GM20000 (cell line): ENCODE measurements at regions not wholly inside any gene's neighbourhood (a gene's known extent, or its start where the extent isn't known, plus 50 kb on each side); places are given as distances from the start of the nearest gene placed in this dataset.

Experiments used
- DNase-seq: peaks from one replicate; pipeline ENCODE4 v3.0.0; 2012; ENCODE audit warnings: low spot score
- TF ChIP-seq, protein P1 (sequence below): IDR thresholded peaks from 2 replicates; pipeline ENCODE4 v1.5.1; 2012; ENCODE audit warnings: mild to moderate bottlenecking, control low read depth; ENCODE audit errors: extremely low read depth, missing control alignments

DNA sequence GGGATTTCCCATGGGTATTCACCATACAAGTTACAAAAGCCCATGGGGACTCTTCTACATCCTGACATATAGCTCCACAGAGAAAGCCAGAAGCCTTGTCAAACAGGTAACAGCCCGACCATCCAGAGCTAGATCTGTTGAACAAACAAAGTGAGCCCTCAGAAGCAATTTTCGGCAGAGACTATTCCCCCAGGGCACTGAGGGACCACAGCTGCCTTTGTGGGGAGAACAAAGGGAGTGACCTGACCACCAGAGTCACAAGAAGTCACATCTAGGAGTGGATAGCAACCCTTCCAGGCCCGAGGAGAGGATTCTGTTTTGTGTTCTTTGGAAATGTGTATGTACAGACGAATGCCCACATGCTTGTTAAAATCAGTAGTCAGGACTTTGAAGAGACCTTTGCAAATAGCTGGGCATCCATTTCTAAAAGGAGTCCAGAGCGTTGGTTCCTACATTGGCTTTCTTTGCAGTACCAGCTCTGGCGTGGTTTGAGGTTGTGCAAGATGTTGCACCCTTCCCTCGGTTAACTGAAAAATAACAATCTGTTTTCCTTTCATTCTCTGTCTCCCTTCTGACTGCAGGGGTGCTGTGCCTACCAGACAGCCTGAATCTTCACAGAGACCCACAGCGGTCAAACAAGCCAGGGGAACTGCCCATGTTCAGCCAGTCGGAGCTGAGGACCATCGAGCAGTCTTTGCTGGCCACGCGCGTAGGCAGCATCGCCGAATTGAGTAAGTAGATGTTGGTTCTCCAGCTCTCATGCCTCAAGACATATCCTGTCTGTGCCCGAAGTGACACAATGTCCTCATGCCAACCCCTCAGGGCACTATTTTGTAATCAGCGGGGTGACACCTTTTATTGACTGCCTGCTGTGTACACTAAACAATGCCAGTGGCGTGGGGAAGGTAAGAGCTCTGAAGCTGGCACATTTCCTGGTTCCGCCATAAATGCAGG lies 165.4 kb upstream of the PWP1 start:
- TF ChIP-seq, protein P1, sequence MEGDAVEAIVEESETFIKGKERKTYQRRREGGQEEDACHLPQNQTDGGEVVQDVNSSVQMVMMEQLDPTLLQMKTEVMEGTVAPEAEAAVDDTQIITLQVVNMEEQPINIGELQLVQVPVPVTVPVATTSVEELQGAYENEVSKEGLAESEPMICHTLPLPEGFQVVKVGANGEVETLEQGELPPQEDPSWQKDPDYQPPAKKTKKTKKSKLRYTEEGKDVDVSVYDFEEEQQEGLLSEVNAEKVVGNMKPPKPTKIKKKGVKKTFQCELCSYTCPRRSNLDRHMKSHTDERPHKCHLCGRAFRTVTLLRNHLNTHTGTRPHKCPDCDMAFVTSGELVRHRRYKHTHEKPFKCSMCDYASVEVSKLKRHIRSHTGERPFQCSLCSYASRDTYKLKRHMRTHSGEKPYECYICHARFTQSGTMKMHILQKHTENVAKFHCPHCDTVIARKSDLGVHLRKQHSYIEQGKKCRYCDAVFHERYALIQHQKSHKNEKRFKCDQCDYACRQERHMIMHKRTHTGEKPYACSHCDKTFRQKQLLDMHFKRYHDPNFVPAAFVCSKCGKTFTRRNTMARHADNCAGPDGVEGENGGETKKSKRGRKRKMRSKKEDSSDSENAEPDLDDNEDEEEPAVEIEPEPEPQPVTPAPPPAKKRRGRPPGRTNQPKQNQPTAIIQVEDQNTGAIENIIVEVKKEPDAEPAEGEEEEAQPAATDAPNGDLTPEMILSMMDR, result no peak
- DNase-seq, result no peak

DNA sequence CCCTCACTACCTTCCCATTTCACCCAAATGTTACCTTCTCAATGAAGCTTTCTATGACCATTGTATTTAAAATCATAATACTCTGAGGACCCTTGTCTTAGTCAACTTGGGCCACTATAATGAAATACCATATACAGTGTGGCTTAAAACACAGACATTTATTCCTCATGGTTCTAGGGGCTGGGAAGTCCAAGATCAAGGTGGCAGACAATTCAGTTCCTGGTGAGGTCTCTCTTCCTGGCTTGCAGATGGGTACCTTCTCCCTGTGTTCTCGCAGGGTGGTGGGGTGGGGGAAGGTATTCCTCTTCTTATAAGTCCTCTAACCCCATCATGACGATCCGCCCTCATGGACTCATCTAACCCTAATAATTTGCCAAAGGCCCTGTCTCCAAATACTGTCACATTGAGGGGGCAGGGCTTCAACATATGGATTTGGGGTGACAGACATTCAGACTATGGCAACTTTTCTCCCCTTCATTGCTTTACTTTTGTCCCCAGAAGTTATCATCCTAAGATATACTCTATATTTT lies 163.7 kb upstream of the PWP1 start:
- no peak for DNase-seq
- TF ChIP-seq, protein P1, result no peak

DNA sequence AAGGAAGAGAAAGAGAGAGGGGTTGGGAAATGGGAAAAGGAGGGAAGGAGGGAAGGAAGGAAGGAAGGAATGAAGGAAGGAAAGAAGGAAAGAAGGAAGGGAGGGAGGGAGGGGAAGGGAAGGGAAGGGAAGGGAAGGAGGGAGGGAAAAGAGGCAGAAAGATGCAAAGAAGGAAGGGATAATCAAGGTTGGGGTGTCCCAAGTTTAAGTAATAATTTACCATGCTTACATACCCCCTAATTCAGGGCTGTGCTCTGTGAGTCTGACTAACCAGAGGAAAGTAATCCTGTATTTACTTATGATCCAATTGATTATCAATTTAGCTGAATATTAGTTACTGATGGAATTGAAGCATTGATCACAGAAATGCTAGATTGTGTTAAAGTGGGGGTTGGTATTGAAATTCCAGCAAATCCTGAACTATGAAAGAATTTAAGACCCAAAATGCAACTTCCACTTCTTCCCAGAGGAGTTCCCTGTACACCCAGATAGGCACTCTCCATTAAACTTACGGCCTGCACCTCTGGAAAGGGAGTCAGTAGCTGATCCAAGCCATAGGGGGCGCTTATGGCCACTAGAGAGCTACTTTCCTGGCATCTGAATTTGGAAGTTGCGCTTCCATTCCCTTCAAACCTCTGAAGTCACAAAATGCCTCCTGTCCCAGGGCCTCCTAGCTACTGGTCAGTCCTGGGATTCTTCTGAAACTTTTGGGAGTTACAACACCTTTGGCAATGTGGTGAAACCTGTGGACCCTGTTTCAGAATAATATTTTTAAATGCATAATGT lies 162.7 kb upstream of the PWP1 start:
- TF ChIP-seq, protein P1, result no peak
- no peak for DNase-seq

DNA sequence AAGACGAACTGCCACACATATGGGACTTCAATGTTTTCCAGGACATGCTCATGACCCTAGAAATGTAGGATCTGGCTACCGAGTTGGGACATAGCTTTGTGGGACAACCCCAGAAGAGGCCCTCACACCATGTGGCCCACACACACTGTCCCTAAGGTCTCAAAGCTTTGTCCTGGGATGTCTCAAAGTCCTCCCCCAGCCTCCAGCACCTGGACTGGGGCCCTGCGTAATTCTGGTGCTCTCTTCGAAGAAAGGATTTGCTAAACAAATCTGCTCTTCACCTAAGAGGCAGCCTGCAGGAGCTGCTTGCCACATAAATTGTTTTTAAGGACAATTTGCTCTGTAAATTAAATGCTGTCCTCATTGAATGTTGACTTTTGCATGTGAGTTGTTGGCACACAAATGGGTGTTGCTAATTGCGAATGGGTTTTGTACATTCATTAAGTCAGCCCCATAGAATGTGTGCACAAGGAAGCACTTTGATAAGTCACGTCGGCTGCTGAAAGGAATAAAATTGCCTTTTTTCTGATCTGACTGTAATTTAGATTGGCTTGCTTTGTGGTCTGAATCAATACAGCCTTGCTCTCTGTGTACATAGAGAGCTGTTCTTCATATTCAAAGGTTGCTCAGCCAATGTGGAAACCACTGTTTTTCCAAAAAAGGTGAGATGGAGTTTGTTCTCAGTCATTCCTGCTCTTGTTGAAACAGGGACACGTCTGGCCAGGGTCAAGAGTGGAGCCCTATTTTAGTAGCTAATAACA lies 161.6 kb upstream of the PWP1 start:
- DNase-seq, result no peak
- TF ChIP-seq, protein P1, result no peak

DNA sequence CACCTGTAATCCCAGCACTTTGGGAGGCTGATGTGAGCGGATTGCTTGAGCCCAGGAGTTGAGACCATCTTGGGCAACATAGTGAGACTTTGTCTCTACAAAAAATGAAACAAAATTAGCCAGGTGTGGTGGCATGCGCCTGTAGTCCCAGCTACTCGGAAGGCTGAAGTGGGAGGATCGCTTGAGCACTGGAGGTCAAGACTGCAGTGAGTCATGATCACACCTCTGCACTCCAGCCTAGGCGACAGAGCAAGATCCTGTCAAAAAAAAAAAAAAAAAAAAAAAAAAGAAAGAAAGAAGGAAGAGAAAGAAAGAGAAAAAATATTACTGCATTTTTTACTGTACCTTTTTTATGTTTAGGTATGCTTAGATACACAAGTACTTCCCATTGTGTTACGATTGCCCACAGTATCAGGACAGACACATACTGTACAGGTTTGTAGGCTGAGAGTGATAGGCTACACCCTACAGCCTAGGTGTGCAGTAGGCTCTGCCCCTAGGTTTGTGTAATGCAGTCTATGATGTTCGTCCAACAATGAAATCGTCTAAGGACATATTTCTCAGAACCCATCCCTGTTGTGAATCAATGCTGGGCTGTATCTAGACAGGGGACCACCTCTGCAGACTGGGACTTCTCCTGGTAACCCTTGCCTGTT lies 160.4 kb upstream of the PWP1 start:
- no peak for DNase-seq
- TF ChIP-seq, protein P1, result no peak

DNA sequence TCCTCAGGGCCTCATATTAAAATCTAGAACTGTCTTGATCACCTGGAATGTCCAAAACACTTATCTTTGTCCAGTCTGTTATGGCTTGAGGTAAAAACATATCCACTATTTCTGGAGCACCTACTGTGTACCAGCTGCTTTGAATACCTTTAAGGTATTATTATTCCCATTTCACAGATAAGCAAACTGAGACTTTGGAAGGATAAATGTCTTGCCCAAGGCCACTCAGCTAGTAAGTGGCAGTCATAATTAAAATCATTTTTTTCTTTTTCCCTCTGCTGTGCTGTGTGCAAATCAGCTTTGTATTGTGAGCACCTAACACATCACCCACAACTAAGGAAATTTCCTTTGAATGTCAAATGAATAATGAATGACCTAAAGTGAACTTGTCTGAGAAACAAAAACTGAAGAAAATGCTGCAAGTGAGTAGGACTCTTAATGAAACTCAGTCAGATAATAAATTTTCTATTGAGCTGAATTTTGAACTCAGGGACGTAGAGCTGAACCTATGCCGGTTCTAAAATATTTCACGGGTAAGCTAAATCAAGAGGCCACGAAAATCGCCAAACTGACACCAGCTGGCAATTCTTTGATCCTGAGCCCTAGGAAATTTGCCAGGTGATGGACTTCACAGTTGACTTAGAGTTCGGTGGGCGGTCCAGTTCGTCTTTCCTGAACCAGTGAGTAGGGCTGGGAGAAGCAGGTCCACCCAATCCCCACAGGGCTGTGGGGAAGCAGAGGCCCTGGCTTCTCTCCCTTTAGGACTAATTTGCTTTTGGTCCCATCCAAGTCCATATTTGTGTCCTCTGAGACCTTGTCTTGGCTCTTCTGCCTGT lies 159.7 kb upstream of the PWP1 start:
- no peak for DNase-seq
- TF ChIP-seq, protein P1, result no peak
